Peyer's patch (tissue), 4 donors: ENCODE measurements at regions not wholly inside any gene's neighbourhood (a gene's known extent, or its start where the extent isn't known, plus 50 kb on each side); places are given as distances from the start of the nearest gene placed in this dataset.

Experiments used
- POLR2A ChIP-seq, 2 donors: fragments of 450-650 bp; IDR thresholded peaks; one replicate each; pipeline ENCODE4 v1.5.1; 2017; ENCODE audit warnings: antibody characterized with exemption in 2 of 2, mild to moderate bottlenecking in 2 of 2, moderate library complexity in 2 of 2
- TF ChIP-seq, protein P1 (sequence below), 6 experiments: fragments of 450-650 bp in 4 of 6; fragments of 200-600 bp in 2 of 6; sonication (generic) in 1 of 6; IDR thresholded peaks; one replicate each; pipeline ENCODE4 v1.5.1; 2017 to 2019; ENCODE audit warnings: antibody characterized with exemption in 6 of 6, mild to moderate bottlenecking in 3 of 6, moderate library complexity in 1 of 6

GRCh38 chr22:45099961-45100360, 63.8 kb upstream of the NUP50 start:
- TF ChIP-seq, protein P1, sequence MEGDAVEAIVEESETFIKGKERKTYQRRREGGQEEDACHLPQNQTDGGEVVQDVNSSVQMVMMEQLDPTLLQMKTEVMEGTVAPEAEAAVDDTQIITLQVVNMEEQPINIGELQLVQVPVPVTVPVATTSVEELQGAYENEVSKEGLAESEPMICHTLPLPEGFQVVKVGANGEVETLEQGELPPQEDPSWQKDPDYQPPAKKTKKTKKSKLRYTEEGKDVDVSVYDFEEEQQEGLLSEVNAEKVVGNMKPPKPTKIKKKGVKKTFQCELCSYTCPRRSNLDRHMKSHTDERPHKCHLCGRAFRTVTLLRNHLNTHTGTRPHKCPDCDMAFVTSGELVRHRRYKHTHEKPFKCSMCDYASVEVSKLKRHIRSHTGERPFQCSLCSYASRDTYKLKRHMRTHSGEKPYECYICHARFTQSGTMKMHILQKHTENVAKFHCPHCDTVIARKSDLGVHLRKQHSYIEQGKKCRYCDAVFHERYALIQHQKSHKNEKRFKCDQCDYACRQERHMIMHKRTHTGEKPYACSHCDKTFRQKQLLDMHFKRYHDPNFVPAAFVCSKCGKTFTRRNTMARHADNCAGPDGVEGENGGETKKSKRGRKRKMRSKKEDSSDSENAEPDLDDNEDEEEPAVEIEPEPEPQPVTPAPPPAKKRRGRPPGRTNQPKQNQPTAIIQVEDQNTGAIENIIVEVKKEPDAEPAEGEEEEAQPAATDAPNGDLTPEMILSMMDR (IDR thresholded peaks at IDR 0.05), result no peak
- TF ChIP-seq POLR2A (IDR thresholded peaks at IDR 0.05), result no peak
